Vagina (tissue), 2 donors: ENCODE measurements at regions not wholly inside any gene's neighbourhood (a gene's known extent, or its start where the extent isn't known, plus 50 kb on each side); places are given as distances from the start of the nearest gene placed in this dataset.
"Not testable (repeated sequence)": the region's sequence is repeated elsewhere in the genome, so short reads cannot be mapped to it uniquely, and the experiment has no call there.

ENCODE experiments used
- DNase-seq, 2 donors: peaks; one replicate each; pipeline ENCODE4 v3.0.0-alpha.2; 2017; ENCODE audit errors: extremely low spot score in 2 of 2
- H3K27ac ChIP-seq: fragments of 200-600 bp; sonication (generic); one replicate; pipeline ENCODE4 v1.5.1; 2019
- H3K27me3 ChIP-seq: fragments of 200-600 bp; sonication (generic); one replicate; pipeline ENCODE4 v1.5.1; 2019
- H3K36me3 ChIP-seq, 2 donors: fragments of 200-600 bp; sonication (generic); one replicate each; pipeline ENCODE4 v1.5.1; 2017 to 2019
- H3K4me1 ChIP-seq: fragments of 200-600 bp; sonication (generic); one replicate; pipeline ENCODE4 v1.5.1; 2019
- H3K4me3 ChIP-seq, 2 donors: fragments of 200-600 bp; sonication (generic); 1 replicate in 1 of 2; 2 replicates in 1 of 2; pipeline ENCODE4 v1.5.1; 2016 to 2019
- H3K9me3 ChIP-seq: fragments of 200-600 bp; sonication (generic); one replicate; pipeline ENCODE4 v1.5.1; 2019
- POLR2A ChIP-seq, 2 donors: fragments of 450-650 bp; IDR thresholded peaks; one replicate each; pipeline ENCODE4 v1.6.1; 2017; ENCODE audit warnings: antibody characterized with exemption in 2 of 2, mild to moderate bottlenecking in 2 of 2, moderate library complexity in 2 of 2
- POLR2AphosphoS5 ChIP-seq, 2 donors: sonication (generic); formaldehyde crosslinking; IDR thresholded peaks; one replicate each; pipeline ENCODE4 v1.9.0; 2017; ENCODE audit warnings: antibody characterized with exemption in 2 of 2, mild to moderate bottlenecking in 2 of 2, low read depth in 1 of 2; ENCODE audit not compliant: insufficient read depth in 1 of 2
- intact Hi-C: fragments of 100-400 bp; cut with DNase I; formaldehyde crosslinking; loops from one replicate; pipeline ENCODE4 v1.15.1; 2023
- TF ChIP-seq, protein P1 (sequence below), 3 experiments: fragments of 450-650 bp in 2 of 3; fragments of 200-600 bp in 1 of 3; sonication (generic) in 1 of 3; IDR thresholded peaks; one replicate each; pipeline ENCODE4 v1.5.1; 2017 to 2019; ENCODE audit warnings: antibody characterized with exemption in 3 of 3, mild to moderate bottlenecking in 2 of 3, moderate library complexity in 2 of 3

DNA sequence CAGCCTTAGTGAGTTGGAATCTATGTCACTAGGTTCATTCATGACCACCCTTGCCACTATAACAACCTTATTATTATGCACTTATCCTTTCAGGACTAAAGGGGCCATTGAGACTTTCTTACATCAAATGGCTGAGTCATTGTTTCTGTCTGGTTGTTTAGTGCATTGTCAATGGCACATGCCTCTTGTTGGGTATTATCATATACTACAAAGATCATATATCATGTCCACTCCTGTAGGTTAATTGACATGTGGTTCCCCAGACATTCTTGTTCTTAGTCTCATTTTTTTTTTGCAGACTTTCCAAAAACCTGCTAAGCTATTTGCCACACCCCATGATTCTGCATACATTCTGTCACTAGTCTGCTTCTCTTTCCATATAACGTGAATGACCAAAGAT is 66.7 kb upstream of the PRDM9 start:
- intact Hi-C loops = no loop called here
- no peaks in the 10 kb centered on the region for H3K9me3 ChIP-seq
- H3K4me1 ChIP-seq = no peaks in the 10 kb centered on the region
- H3K27me3 ChIP-seq = no peaks in the 10 kb centered on the region
- DNase-seq = no peak
- no peak overlapping the region for H3K4me3 ChIP-seq
- H3K27ac ChIP-seq = no peak overlapping the region
- no peak for TF ChIP-seq POLR2AphosphoS5 (IDR thresholded peaks at IDR 0.05; ENCODE audit: insufficient read depth in 1 of 2, low read depth in 1 of 2)
- TF ChIP-seq, protein P1, sequence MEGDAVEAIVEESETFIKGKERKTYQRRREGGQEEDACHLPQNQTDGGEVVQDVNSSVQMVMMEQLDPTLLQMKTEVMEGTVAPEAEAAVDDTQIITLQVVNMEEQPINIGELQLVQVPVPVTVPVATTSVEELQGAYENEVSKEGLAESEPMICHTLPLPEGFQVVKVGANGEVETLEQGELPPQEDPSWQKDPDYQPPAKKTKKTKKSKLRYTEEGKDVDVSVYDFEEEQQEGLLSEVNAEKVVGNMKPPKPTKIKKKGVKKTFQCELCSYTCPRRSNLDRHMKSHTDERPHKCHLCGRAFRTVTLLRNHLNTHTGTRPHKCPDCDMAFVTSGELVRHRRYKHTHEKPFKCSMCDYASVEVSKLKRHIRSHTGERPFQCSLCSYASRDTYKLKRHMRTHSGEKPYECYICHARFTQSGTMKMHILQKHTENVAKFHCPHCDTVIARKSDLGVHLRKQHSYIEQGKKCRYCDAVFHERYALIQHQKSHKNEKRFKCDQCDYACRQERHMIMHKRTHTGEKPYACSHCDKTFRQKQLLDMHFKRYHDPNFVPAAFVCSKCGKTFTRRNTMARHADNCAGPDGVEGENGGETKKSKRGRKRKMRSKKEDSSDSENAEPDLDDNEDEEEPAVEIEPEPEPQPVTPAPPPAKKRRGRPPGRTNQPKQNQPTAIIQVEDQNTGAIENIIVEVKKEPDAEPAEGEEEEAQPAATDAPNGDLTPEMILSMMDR (IDR thresholded peaks at IDR 0.05) = no peak
- no peak for TF ChIP-seq POLR2A (IDR thresholded peaks at IDR 0.05)
- no peaks in the 10 kb centered on the region for H3K36me3 ChIP-seq

DNA sequence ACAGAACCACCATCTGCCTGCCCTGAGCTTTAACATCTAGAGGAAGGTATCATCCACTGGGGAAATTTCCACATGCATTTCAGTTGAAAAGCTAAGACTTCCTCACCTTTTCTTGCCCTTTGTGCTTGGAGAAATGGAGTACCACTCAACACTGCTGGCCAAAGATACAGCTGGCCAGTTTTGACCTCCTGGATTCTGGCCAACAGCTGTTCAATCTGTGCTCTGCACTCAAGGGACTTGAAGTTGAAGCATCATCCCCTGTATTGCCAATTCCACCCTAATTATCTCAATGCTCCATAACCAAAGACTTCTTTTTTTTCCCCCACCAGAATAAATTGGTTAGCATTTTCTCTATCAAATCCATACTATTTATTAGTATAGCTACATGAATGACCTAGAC is 70.4 kb upstream of the PRDM9 start:
- no peak overlapping the region for H3K4me3 ChIP-seq
- no peak for DNase-seq
- H3K4me1 ChIP-seq = no peaks in the 10 kb centered on the region
- intact Hi-C loops = no loop called here
- TF ChIP-seq, protein P1 (IDR thresholded peaks at IDR 0.05) = no peak
- TF ChIP-seq POLR2A (IDR thresholded peaks at IDR 0.05) (no peak), POLR2AphosphoS5 (IDR thresholded peaks at IDR 0.05; ENCODE audit: insufficient read depth in 1 of 2, low read depth in 1 of 2) (no peak)
- no peaks in the 10 kb centered on the region for H3K36me3 ChIP-seq
- H3K9me3 ChIP-seq = no peaks in the 10 kb centered on the region
- no peaks in the 10 kb centered on the region for H3K27me3 ChIP-seq
- no peak overlapping the region for H3K27ac ChIP-seq

DNA sequence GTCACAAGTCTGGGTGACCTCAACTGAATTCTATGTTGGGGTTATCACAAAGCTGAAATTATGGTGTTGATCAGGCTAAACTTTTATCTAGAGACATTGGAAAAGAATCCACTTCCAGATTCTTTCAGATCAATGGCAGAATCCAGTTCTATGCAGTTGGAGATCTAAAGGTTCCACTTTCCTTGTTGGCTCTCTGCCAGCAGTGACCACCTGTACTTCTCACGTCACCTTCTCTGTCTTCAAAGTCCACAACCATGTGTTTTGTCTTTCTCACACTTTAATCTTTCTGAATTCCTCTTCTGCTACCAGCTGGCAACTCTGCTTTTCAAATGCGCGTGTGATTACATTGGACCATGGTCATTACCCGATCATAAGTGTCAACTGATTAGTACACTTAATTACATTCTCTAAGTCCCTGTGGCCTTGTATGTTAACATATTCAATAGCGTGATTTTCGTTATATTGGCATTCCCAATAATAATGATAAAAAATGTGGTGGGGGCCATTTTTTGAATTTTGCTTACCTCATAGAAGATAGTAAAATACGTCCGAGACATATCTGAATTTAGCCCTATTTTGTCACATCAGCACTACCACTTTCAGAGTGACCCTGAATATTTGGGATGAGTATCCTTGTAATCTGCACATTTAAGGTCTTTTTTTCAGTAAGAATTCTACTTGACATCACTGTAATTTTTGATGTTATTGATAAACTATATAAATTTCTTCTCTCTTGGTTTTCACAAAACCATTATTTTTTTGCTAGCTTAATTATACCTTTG is 73.7 kb upstream of the PRDM9 start:
- no peaks in the 10 kb centered on the region for H3K36me3 ChIP-seq
- no peaks in the 10 kb centered on the region for H3K27me3 ChIP-seq
- H3K27ac ChIP-seq = no peak overlapping the region
- H3K4me3 ChIP-seq = no peak overlapping the region
- intact Hi-C loops = no loop called here
- DNase-seq = no peak
- no peaks in the 10 kb centered on the region for H3K4me1 ChIP-seq
- TF ChIP-seq, protein P1 (IDR thresholded peaks at IDR 0.05) = no peak
- TF ChIP-seq POLR2A (IDR thresholded peaks at IDR 0.05) (no peak), POLR2AphosphoS5 (IDR thresholded peaks at IDR 0.05; ENCODE audit: insufficient read depth in 1 of 2, low read depth in 1 of 2) (no peak)
- no peaks in the 10 kb centered on the region for H3K9me3 ChIP-seq

DNA sequence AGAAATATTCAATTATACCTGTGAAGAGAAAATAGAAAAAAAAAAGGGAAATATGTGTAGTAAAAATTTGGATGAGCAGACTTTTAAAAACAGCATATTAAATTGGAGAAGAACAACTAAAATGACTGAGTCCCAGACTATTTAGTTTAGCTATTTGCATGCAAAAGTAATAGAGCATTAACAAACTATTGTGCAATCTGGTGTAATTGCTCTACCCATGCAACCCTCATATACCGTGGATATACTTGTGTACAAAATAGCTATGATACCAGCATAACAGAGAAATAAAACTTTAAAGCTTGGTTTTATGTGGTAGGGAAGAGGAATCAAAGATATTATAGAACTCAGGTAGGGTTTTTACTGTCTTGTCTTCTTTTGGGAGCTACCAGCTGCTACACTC is 78.7 kb upstream of the PRDM9 start:
- TF ChIP-seq POLR2AphosphoS5 (IDR thresholded peaks at IDR 0.05; ENCODE audit: insufficient read depth in 1 of 2, low read depth in 1 of 2) = no peak
- TF ChIP-seq, protein P1 (IDR thresholded peaks at IDR 0.05) = no peak
- no peak for TF ChIP-seq POLR2A (IDR thresholded peaks at IDR 0.05)
- H3K36me3 ChIP-seq = no peaks in the 10 kb centered on the region
- intact Hi-C loops = no loop called here
- H3K4me1 ChIP-seq = no peaks in the 10 kb centered on the region
- no peak overlapping the region for H3K4me3 ChIP-seq
- no peak for DNase-seq
- H3K27ac ChIP-seq = no peak overlapping the region
- no peaks in the 10 kb centered on the region for H3K9me3 ChIP-seq
- no peaks in the 10 kb centered on the region for H3K27me3 ChIP-seq

DNA sequence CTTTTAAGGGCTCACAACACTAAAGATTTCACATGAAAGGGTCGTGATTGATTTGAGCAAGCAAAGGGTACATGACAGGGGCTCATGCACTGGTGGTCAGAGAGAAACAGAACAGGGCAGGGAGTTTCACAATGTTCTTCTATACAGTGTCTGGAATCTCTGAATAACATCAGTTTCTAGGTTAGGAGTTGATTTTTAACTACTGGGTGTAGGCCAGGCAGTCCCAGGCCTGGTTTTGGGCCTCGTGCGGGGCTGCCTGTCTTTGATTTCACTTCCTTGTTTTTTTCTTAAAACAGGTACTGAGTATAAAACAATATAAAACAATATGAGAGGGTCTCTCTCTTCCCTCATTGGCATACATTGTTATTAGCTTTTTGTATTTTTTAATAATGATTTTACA is 87.2 kb upstream of the PRDM9 start:
- H3K27ac ChIP-seq, intact Hi-C loops, DNase-seq, H3K4me1 ChIP-seq, H3K4me3 ChIP-seq, H3K9me3 ChIP-seq, H3K36me3 ChIP-seq, H3K27me3 ChIP-seq: not testable (repeated sequence)
